ENCODE measurements at regions not wholly inside any gene's neighbourhood (a gene's known extent, or its start where the extent isn't known, plus 50 kb on each side); places are given as distances from the start of the nearest gene placed in this dataset.
"Not testable (repeated sequence)": the region's sequence is repeated elsewhere in the genome, so short reads cannot be mapped to it uniquely, and the experiment has no call there.

- no peak for DNase-seq (ENCODE audit: low spot score)
Measured at GRCh38 chr13:44306371-44307192, 67.0 kb upstream of the SERP2 start.

GRCh38 chr13:44307255-44307654 lies 66.4 kb upstream of the SERP2 start:
- no peak for DNase-seq (ENCODE audit: low spot score)

- DNase-seq (ENCODE audit: low spot score), result no peak
Measured at GRCh38 chr13:44307844-44308243, 65.8 kb upstream of the SERP2 start.

- DNase-seq (ENCODE audit: low spot score), result no peak
Measured at GRCh38 chr13:44308352-44308751, 65.3 kb upstream of the SERP2 start.

GRCh38 chr13:44309794-44310757 lies 63.5 kb upstream of the SERP2 start:
- no peak for DNase-seq (ENCODE audit: low spot score)

- DNase-seq (ENCODE audit: low spot score), result no peak
Measured at GRCh38 chr13:44311011-44311780, 62.4 kb upstream of the SERP2 start.

- DNase-seq (ENCODE audit: low spot score), result no peak
Measured at GRCh38 chr13:44312131-44312530, 61.5 kb upstream of the SERP2 start.

GRCh38 chr13:44312834-44313551 lies 60.6 kb upstream of the SERP2 start:
- DNase-seq (ENCODE audit: low spot score), result peak; percentile 6

GRCh38 chr13:44313674-44314073 lies 60.0 kb upstream of the SERP2 start:
- peak; percentile 13 for DNase-seq (ENCODE audit: low spot score)

- not testable (repeated sequence) for DNase-seq (ENCODE audit: low spot score)
Measured at GRCh38 chr13:44314160-44314559, 59.5 kb upstream of the SERP2 start.

- no peak for DNase-seq (ENCODE audit: low spot score)
Measured at GRCh38 chr13:44317752-44318151, 55.9 kb upstream of the SERP2 start.

GRCh38 chr13:44318161-44318560 lies 55.5 kb upstream of the SERP2 start:
- no peak for DNase-seq (ENCODE audit: low spot score)

- DNase-seq (ENCODE audit: low spot score), result no peak
Measured at GRCh38 chr13:44320611-44321010, 53.0 kb upstream of the SERP2 start.

GRCh38 chr13:44321961-44322360 lies 51.7 kb upstream of the SERP2 start:
- no peak for DNase-seq (ENCODE audit: low spot score)

GRCh38 chr13:44322928-44323327 lies 50.7 kb upstream of the SERP2 start:
- no peak for DNase-seq (ENCODE audit: low spot score)

- DNase-seq (ENCODE audit: low spot score), result no peak
Measured at GRCh38 chr13:44323754-44324153, 49.9 kb upstream of the SERP2 start.

Measured in hematopoietic multipotent progenitor cell treated with erythropoietin and hydrocortisone succinate and interleukin-3 and kit ligand, for 15 days (in vitro differentiated cells).